ENCODE measurements at regions not wholly inside any gene's neighbourhood (a gene's known extent, or its start where the extent isn't known, plus 50 kb on each side); places are given as distances from the start of the nearest gene placed in this dataset.

- no peak overlapping the region for H3K9ac ChIP-seq (ENCODE audit: insufficient read depth, low read length, poor library complexity, severe bottlenecking)
- no peaks in the 10 kb centered on the region for H3K9me3 ChIP-seq (replicated peaks in 1 of 2; ENCODE audit: control insufficient read depth in 1 of 2, insufficient read depth in 1 of 2, low read length in 2 of 2)
- H2AFZ ChIP-seq (ENCODE audit: insufficient read depth, low read depth, low read length, poor library complexity, severe bottlenecking): no peak overlapping the region
- H3K36me3 ChIP-seq (replicated peaks in 1 of 2; ENCODE audit: control insufficient read depth in 1 of 2, insufficient read depth in 2 of 2, low read length in 2 of 2): no peaks in the 10 kb centered on the region
- intact Hi-C loops (cut with micrococcal nuclease): no loop called here
- no peaks in the 10 kb centered on the region for H4K20me1 ChIP-seq (ENCODE audit: insufficient read depth, low read length)
- H3K4me3 ChIP-seq (replicated peaks in 1 of 3; ENCODE audit: low read depth in 2 of 3, low read length in 3 of 3): no peak overlapping the region
- Mint-ChIP-seq H3K4me3 (no peak overlapping the region), H3K27ac (no peak overlapping the region), H3K9me3 (peaks cover 0 to 1% (median 0%) of the 10 kb centered on the region in 7 donors), H3K36me3 (no peaks in the 10 kb centered on the region), H3K4me1 (no peaks in the 10 kb centered on the region), H3K27me3 (ENCODE audit: low read depth in 3 of 3) (peaks cover 1 to 3% (median 2%) of the 10 kb centered on the region in 3 donors)
- no peaks in the 10 kb centered on the region for H3K27me3 ChIP-seq (ENCODE audit: control insufficient read depth in 2 of 2, insufficient read depth in 2 of 2, low read length in 2 of 2)
- H3K27ac ChIP-seq (ENCODE audit: low read depth in 1 of 2, low read length in 2 of 2): no peak overlapping the region
- no peak for DNase-seq
- H3K79me2 ChIP-seq (ENCODE audit: insufficient read depth, low read length): no peaks in the 10 kb centered on the region
- no peaks in the 10 kb centered on the region for H3K4me1 ChIP-seq (ENCODE audit: control insufficient read depth in 1 of 2, insufficient read depth in 2 of 2, low read length in 2 of 2)
- TF ChIP-seq CTCF (IDR thresholded peaks at IDR 0.05): no peak
- H3K4me2 ChIP-seq (replicated peaks; ENCODE audit: extremely low read depth, low read length, poor library complexity, severe bottlenecking): no peak overlapping the region
- no CpG with 5 or more reads among the region's 4 CpGs for WGBS (ENCODE audit: insufficient coverage)
Measured at GRCh38 chrX:12058087-12058486, 80.2 kb upstream of the FRMPD4 start.

GRCh38 chrX:12060489-12061260, 77.6 kb upstream of the FRMPD4 start:
- no peaks in the 10 kb centered on the region for H3K4me1 Mint-ChIP-seq
- no CpG with 5 or more reads among the region's 2 CpGs for WGBS (ENCODE audit: insufficient coverage)
- intact Hi-C loops (cut with micrococcal nuclease): no loop called here

More at GRCh38 chrX:12060489-12061260, 77.6 kb upstream of the FRMPD4 start:
- Histone ChIP-seq H3K4me3 (replicated peaks in 1 of 3; ENCODE audit: low read depth in 2 of 3, low read length in 3 of 3) (no peak overlapping the region), H2AFZ (ENCODE audit: insufficient read depth, low read depth, low read length, poor library complexity, severe bottlenecking) (no peak overlapping the region), H3K27me3 (ENCODE audit: control insufficient read depth in 2 of 2, insufficient read depth in 2 of 2, low read length in 2 of 2) (no peaks in the 10 kb centered on the region), H3K9ac (ENCODE audit: insufficient read depth, low read length, poor library complexity, severe bottlenecking) (no peak overlapping the region), H3K27ac (ENCODE audit: low read depth in 1 of 2, low read length in 2 of 2) (no peak overlapping the region), H3K9me3 (replicated peaks in 1 of 2; ENCODE audit: control insufficient read depth in 1 of 2, insufficient read depth in 1 of 2, low read length in 2 of 2) (no peaks in the 10 kb centered on the region), H3K79me2 (ENCODE audit: insufficient read depth, low read length) (no peaks in the 10 kb centered on the region), H3K36me3 (replicated peaks in 1 of 2; ENCODE audit: control insufficient read depth in 1 of 2, insufficient read depth in 2 of 2, low read length in 2 of 2) (no peaks in the 10 kb centered on the region), H3K4me1 (ENCODE audit: control insufficient read depth in 1 of 2, insufficient read depth in 2 of 2, low read length in 2 of 2) (no peaks in the 10 kb centered on the region), H3K4me2 (replicated peaks; ENCODE audit: extremely low read depth, low read length, poor library complexity, severe bottlenecking) (no peak overlapping the region), H4K20me1 (ENCODE audit: insufficient read depth, low read length) (no peaks in the 10 kb centered on the region)
- Mint-ChIP-seq H3K27me3 (ENCODE audit: low read depth in 3 of 3) (peaks cover 0 to 3% (median 0%) of the 10 kb centered on the region in 3 donors), H3K4me3 (no peak overlapping the region), H3K9me3 (peaks cover 0 to 2% (median 0%) of the 10 kb centered on the region in 7 donors), H3K27ac (no peak overlapping the region), H3K36me3 (no peaks in the 10 kb centered on the region)
- TF ChIP-seq CTCF (IDR thresholded peaks at IDR 0.05): no peak
- DNase-seq: no peak
